Activated T-helper 1 cell treated with Interleukin-2 at 50 U/mL for 16 hours (primary cell): ENCODE measurements at regions not wholly inside any gene's neighbourhood (a gene's known extent, or its start where the extent isn't known, plus 50 kb on each side); places are given as distances from the start of the nearest gene placed in this dataset.
"Not testable (repeated sequence)": the region's sequence is repeated elsewhere in the genome, so short reads cannot be mapped to it uniquely, and the experiment has no call there.

Source experiments
- DNase-seq: peaks from one replicate; pipeline ENCODE4 v3.0.0-alpha.2; 2020; ENCODE audit warnings: low read depth

GRCh38 chr2:111366641-111367029, 245.9 kb downstream of the BCL2L11 start:
- not testable (repeated sequence) for DNase-seq

GRCh38 chr2:111367080-111367479, 246.4 kb downstream of the BCL2L11 start:
- not testable (repeated sequence) for DNase-seq

- DNase-seq = not testable (repeated sequence)
Observed at GRCh38 chr2:111367871-111368270, 247.2 kb downstream of the BCL2L11 start.

- DNase-seq = not testable (repeated sequence)
Observed at GRCh38 chr2:111368288-111368687, 247.6 kb downstream of the BCL2L11 start.

GRCh38 chr2:111373060-111373459, 252.3 kb downstream of the BCL2L11 start:
- not testable (repeated sequence) for DNase-seq

GRCh38 chr2:111373989-111374388, 253.3 kb downstream of the BCL2L11 start:
- not testable (repeated sequence) for DNase-seq

GRCh38 chr2:111374734-111375133, 254.0 kb downstream of the BCL2L11 start:
- not testable (repeated sequence) for DNase-seq

GRCh38 chr2:111375320-111375883, 254.7 kb downstream of the BCL2L11 start:
- not testable (repeated sequence) for DNase-seq

- not testable (repeated sequence) for DNase-seq
Observed at GRCh38 chr2:111376272-111376970, 255.7 kb downstream of the BCL2L11 start.

GRCh38 chr2:111376971-111377352, 256.2 kb downstream of the BCL2L11 start:
- not testable (repeated sequence) for DNase-seq

- DNase-seq = not testable (repeated sequence)
Observed at GRCh38 chr2:111377386-111377959, 256.8 kb downstream of the BCL2L11 start.

- not testable (repeated sequence) for DNase-seq
Observed at GRCh38 chr2:111378348-111378747, 257.6 kb downstream of the BCL2L11 start.

- not testable (repeated sequence) for DNase-seq
Observed at GRCh38 chr2:111380733-111381439, 260.2 kb downstream of the BCL2L11 start.

- not testable (repeated sequence) for DNase-seq
Observed at GRCh38 chr2:111381530-111382306, 261.0 kb downstream of the BCL2L11 start.

GRCh38 chr2:111382507-111382906, 261.8 kb downstream of the BCL2L11 start:
- DNase-seq = not testable (repeated sequence)

- DNase-seq = not testable (repeated sequence)
Observed at GRCh38 chr2:111383311-111383710, 262.6 kb downstream of the BCL2L11 start.

- DNase-seq = not testable (repeated sequence)
Observed at GRCh38 chr2:111385226-111385957, 264.7 kb downstream of the BCL2L11 start.

- DNase-seq = not testable (repeated sequence)
Observed at GRCh38 chr2:111390605-111391004, 269.9 kb downstream of the BCL2L11 start.

GRCh38 chr2:111395350-111396128, 274.8 kb downstream of the BCL2L11 start:
- not testable (repeated sequence) for DNase-seq

GRCh38 chr2:111400598-111401253, 280.0 kb downstream of the BCL2L11 start:
- DNase-seq = not testable (repeated sequence)
